Common myeloid progenitor, CD34-positive (primary cell): ENCODE measurements at regions not wholly inside any gene's neighbourhood (a gene's known extent, or its start where the extent isn't known, plus 50 kb on each side); places are given as distances from the start of the nearest gene placed in this dataset.

Experiments used
- CTCF ChIA-PET: fragments of 350-600 bp; sonication (Branson Sonifier 250); formaldehyde crosslinking; loops from one replicate; lab custom pipeline; 2021; ENCODE audit warnings: antibody characterized with exemption; lab: Charles Lee
- POLR2A ChIA-PET: fragments of 350-600 bp; sonication (Branson Sonifier 250); formaldehyde crosslinking; loops from one replicate; lab custom pipeline; 2021; ENCODE audit warnings: antibody characterized with exemption; lab: Charles Lee
- DNase-seq, 3 donors: peaks; one replicate each; pipeline versions ENCODE4 v3.0.0 to v3.0.0-alpha.2; 2013
- H3K27ac ChIP-seq, 2 experiments: 1 replicate in 1 of 2; 2 replicates in 1 of 2; pipeline ENCODE4 v1.7.0; 2013; ENCODE audit warnings: inconsistent platforms in 2 of 2, low read length in 2 of 2, mild to moderate bottlenecking in 2 of 2, low read depth in 1 of 2, moderate library complexity in 1 of 2; ENCODE audit not compliant: severe bottlenecking in 2 of 2, insufficient read depth in 1 of 2, poor library complexity in 1 of 2
- H3K27me3 ChIP-seq, 5 experiments: replicated peaks in 2 of 5; 1 replicate in 3 of 5; 2 replicates in 2 of 5; pipeline versions ENCODE4 v1.6.1 to v1.7.0; 2013; ENCODE audit warnings: low read length in 4 of 5, mild to moderate bottlenecking in 2 of 5, moderate library complexity in 2 of 5, inconsistent platforms in 1 of 5; ENCODE audit not compliant: insufficient read depth in 5 of 5, control insufficient read depth in 4 of 5
- H3K36me3 ChIP-seq, 4 experiments: 1 replicate in 2 of 4; 2 replicates in 2 of 4; pipeline versions ENCODE4 v1.6.1 to v1.7.0; 2013; ENCODE audit warnings: low read length in 3 of 4, control low read depth in 1 of 4, mild to moderate bottlenecking in 1 of 4; ENCODE audit not compliant: control insufficient read depth in 4 of 4, insufficient read depth in 4 of 4
- H3K4me1 ChIP-seq, 4 experiments: 1 replicate in 3 of 4; 2 replicates in 1 of 4; pipeline versions ENCODE4 v1.6.1 to v1.7.1; 2013; ENCODE audit warnings: low read length in 3 of 4, mild to moderate bottlenecking in 3 of 4, control low read depth in 1 of 4, inconsistent platforms in 1 of 4, moderate library complexity in 1 of 4; ENCODE audit not compliant: control insufficient read depth in 4 of 4, insufficient read depth in 4 of 4; ENCODE audit errors: control extremely low read depth in 1 of 4
- H3K4me3 ChIP-seq, 7 experiments: 1 replicate in 4 of 7; 2 replicates in 3 of 7; pipeline versions ENCODE4 v1.5.1 to v1.7.0; 2013; ENCODE audit warnings: mild to moderate bottlenecking in 7 of 7, low read length in 6 of 7, moderate library complexity in 6 of 7, inconsistent platforms in 2 of 7, low read depth in 2 of 7, control low read depth in 1 of 7; ENCODE audit not compliant: insufficient read depth in 4 of 7, control insufficient read depth in 1 of 7; ENCODE audit errors: extremely low read depth in 1 of 7
- H3K9me3 ChIP-seq, 5 experiments: 1 replicate in 4 of 5; 2 replicates in 1 of 5; pipeline versions ENCODE4 v1.6.1 to v1.7.1; 2013; ENCODE audit warnings: low read length in 4 of 5, mild to moderate bottlenecking in 2 of 5, inconsistent platforms in 1 of 5, low read depth in 1 of 5, moderate library complexity in 1 of 5; ENCODE audit not compliant: control insufficient read depth in 4 of 5, insufficient read depth in 2 of 5; ENCODE audit errors: control extremely low read depth in 1 of 5
- WGBS: methylation state at CpG from one replicate; pipeline ENCODE4 v1.1.5; 2013; ENCODE audit not compliant: insufficient coverage; 5-methylcytosine and 5-hydroxymethylcytosine counted together

DNA sequence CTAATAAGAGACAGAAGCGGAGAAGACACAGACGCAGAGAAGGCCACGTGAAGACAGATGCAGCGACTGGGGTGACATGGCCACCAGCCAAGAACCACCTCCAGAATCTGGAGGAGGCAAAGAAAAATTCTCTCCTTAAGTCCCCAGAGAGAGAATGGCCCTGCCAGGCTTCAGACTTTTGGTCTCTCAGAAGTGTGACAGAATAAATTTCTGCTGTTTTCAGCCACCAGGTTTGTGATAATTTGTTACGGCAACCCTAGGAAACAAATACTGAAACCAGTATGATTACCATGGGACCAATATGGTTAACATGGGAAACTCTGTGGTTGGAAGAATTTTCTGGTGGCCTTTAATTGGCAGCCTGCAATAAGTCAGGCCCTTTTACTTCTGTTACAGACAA, 63.9 kb upstream of the DOCK9 start:
- WGBS, result 78% methylated on average over 4 of the region's 5 CpGs
- ChIA-PET POLR2A (interaction anchor here (1.0 kb wide), 1 partner anchor 945 kb away, joined by 5 read pairs; no protein-coding TSS in a partner anchor), CTCF (interaction anchor here (4.0 kb wide), 1 partner anchor 8 kb away, joined by 17 read pairs; no protein-coding TSS in a partner anchor)
- DNase-seq, result no peak
- Histone ChIP-seq H3K36me3 (no peaks in the 10 kb centered on the region), H3K9me3 (no peaks in the 10 kb centered on the region), H3K27me3 (peaks cover 10 to 82% (median 52%) of the 10 kb centered on the region in 5 experiments), H3K4me3 (no peak overlapping the region), H3K27ac (no peak overlapping the region), H3K4me1 (peaks cover 9 to 15% (median 12%) of the 10 kb centered on the region in 4 experiments)

DNA sequence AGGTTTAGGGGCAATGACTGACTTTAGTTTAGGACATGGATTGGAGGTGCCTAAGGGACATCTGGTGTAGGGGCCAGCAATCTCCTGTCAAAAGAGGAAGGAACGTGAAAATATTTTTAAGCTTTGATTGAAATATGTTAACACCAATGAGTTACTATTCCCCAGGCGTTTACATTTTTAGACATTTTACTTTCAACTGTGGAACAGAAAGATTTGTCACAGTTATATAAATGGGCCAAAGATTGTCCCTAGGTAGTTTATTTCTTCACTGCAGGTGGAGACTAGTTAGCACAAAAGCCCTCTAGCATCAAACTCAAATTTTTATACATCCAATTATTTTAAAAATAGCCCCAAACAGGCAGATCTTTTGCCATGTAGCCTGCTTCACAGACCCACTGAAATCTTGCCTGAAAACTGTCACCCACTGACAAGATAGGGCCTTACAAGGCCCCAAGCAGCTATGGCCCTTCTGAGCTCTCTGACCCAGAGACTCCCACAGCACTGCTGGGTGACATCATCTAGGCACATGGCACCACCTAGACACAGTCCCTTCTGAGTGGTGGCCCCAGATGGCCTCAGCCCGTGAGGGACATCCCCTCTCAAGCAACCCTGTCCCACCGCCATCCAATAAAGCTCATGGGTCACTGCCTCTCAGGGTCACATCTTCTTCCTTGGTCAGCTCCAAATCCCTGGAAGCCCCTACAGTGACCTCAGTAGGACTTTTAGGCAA, 64.8 kb upstream of the DOCK9 start:
- no peak overlapping the region for H3K4me3 ChIP-seq
- H3K4me1 ChIP-seq, result peaks cover 14 to 19% (median 16%) of the 10 kb centered on the region in 4 experiments
- POLR2A ChIA-PET, result no interaction called here
- DNase-seq, result no peak
- CTCF ChIA-PET, result interaction anchor here (1.3 to 4.0 kb wide), 3 partner anchors 8 to 213 kb away, joined by 3 to 17 read pairs (median 3); no protein-coding TSS in a partner anchor
- WGBS, result 77% methylated on average over 2 of the region's 4 CpGs
- H3K27ac ChIP-seq, result no peak overlapping the region
- peaks cover 10 to 79% (median 55%) of the 10 kb centered on the region in 5 experiments for H3K27me3 ChIP-seq
- no peaks in the 10 kb centered on the region for H3K36me3 ChIP-seq
- H3K9me3 ChIP-seq, result no peaks in the 10 kb centered on the region

DNA sequence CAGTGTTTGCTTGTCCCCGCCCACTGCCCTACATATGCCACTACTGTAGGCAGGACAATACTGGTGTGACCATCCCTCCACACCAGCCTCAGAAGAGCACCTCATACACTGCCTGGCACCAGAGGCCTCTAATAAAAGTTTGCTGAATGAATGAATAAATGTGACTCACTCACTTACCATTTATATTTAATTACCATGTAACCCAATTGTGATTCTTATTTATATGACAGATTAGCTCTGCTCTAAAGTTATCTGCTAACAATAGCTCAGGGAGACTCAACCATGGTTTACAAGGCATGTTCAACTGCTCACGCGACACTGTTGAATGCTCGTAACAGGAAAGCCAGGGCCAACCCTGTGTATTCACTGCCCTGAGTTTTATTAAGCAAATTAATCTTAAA, 66.0 kb upstream of the DOCK9 start:
- no peaks in the 10 kb centered on the region for H3K9me3 ChIP-seq
- POLR2A ChIA-PET, result no interaction called here
- WGBS, result 94% methylated on average over 4 of the region's 4 CpGs
- H3K4me3 ChIP-seq, result no peak overlapping the region
- CTCF ChIA-PET, result interaction anchor here (0.9 to 4.0 kb wide), 4 partner anchors 10 to 588 kb away, joined by 3 to 17 read pairs (median 3); no protein-coding TSS in a partner anchor
- no peaks in the 10 kb centered on the region for H3K36me3 ChIP-seq
- DNase-seq, result no peak
- H3K27me3 ChIP-seq, result peaks cover 7 to 83% (median 62%) of the 10 kb centered on the region in 5 experiments
- H3K4me1 ChIP-seq, result peaks cover 14 to 19% (median 16%) of the 10 kb centered on the region in 4 experiments
- H3K27ac ChIP-seq, result no peak overlapping the region

DNA sequence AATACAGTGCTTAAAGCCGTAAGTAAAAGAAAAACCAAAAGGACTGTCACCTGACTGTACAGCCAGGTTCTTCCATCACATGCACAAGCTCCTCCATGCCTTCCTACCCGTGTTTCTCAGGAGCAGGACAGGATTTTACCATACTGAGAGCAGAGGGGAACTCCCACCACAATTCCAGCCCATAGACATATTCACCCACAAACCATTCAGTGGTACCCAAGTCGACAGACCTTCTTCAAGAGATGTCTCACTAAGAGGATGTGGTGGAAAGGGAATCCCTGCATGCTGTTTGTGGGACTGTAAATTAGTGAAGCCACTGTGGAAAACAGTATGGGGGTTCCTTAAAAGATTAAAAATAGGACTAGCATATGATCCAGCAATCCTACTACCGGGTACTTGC, 66.9 kb upstream of the DOCK9 start:
- WGBS, result 83% methylated on average over 1 of the region's 4 CpGs
- Histone ChIP-seq H3K27ac (no peak overlapping the region), H3K27me3 (peaks cover 1 to 83% (median 62%) of the 10 kb centered on the region in 5 experiments), H3K9me3 (no peaks in the 10 kb centered on the region), H3K36me3 (no peaks in the 10 kb centered on the region), H3K4me1 (peaks cover 14 to 19% (median 16%) of the 10 kb centered on the region in 4 experiments), H3K4me3 (no peak overlapping the region)
- POLR2A ChIA-PET, result no interaction called here
- CTCF ChIA-PET, result interaction anchor here (0.8 to 4.0 kb wide), 3 partner anchors 10 to 52 kb away, joined by 3 to 17 read pairs (median 3); no protein-coding TSS in a partner anchor
- no peak for DNase-seq

DNA sequence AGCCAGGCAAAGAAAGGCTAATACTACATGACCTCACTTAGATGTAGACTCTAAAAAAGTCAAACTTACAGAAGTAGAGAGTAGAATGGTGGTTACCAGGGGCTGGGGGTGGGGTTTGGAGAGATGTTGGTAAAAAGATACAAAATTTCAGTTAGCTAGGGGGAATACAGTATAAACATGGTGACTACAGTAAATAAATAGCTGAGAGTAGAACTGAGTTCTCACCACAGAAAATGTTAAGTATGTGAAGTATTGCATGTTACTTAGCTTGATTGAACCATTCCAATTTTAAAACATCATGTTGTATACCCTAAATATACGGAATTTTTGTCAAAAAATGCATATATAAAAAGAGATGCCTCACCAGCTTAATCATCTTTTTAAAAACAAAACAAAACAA, 67.5 kb upstream of the DOCK9 start:
- no CpG with 5 or more reads among the region's 1 CpG for WGBS
- H3K27ac ChIP-seq, result no peak overlapping the region
- no peaks in the 10 kb centered on the region for H3K36me3 ChIP-seq
- CTCF ChIA-PET, result interaction anchor here (0.8 to 4.0 kb wide), 3 partner anchors 11 to 21 kb away, joined by 3 to 17 read pairs (median 5); no protein-coding TSS in a partner anchor
- POLR2A ChIA-PET, result interaction anchor here (0.5 kb wide), 1 partner anchor 140 kb away, joined by 3 read pairs; no protein-coding TSS in a partner anchor
- H3K9me3 ChIP-seq, result no peaks in the 10 kb centered on the region
- H3K4me3 ChIP-seq, result no peak overlapping the region
- peaks cover 14 to 19% (median 16%) of the 10 kb centered on the region in 4 experiments for H3K4me1 ChIP-seq
- no peak for DNase-seq
- peaks cover 0 to 83% (median 63%) of the 10 kb centered on the region in 5 experiments for H3K27me3 ChIP-seq

DNA sequence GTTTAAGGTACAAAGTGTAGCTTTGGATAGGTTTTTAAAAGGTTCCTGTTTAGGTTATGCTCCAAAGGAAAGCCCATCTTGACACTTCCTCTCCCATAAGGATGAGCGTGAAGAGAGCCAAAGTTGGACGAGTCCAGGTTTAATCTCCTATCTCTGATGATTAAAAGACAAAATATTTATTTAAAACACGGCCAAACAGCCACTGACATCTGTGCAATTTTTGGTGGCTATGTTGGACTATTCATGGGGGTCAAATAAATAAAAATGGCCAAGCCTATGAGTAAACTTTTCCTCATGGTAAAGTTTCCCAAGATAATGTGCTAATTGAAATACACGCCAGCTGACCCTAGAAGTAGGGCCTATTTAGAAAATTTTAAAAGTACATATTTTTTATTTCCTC, 69.0 kb upstream of the DOCK9 start:
- no peak overlapping the region for H3K27ac ChIP-seq
- no peaks in the 10 kb centered on the region for H3K9me3 ChIP-seq
- H3K36me3 ChIP-seq, result no peaks in the 10 kb centered on the region
- no CpG with 5 or more reads among the region's 4 CpGs for WGBS
- peaks cover 15 to 21% (median 19%) of the 10 kb centered on the region in 4 experiments for H3K4me1 ChIP-seq
- DNase-seq, result no peak
- peaks cover 0 to 83% (median 64%) of the 10 kb centered on the region in 5 experiments for H3K27me3 ChIP-seq
- ChIA-PET CTCF (interaction anchor here (2.1 kb wide), 1 partner anchor 17 kb away, joined by 5 read pairs; no protein-coding TSS in a partner anchor), POLR2A (no interaction called here)
- H3K4me3 ChIP-seq, result peak overlapping the region in 2 of 7 experiments; percentile 20 to 28
